GM12873 (cell line): ENCODE measurements at regions not wholly inside any gene's neighbourhood (a gene's known extent, or its start where the extent isn't known, plus 50 kb on each side); places are given as distances from the start of the nearest gene placed in this dataset.

Source experiments
- TF ChIP-seq, protein P1 (sequence below): IDR thresholded peaks from 2 replicates; pipeline ENCODE4 v1.5.1; 2012; ENCODE audit warnings: low read depth, mild to moderate bottlenecking, moderate library complexity, low read length, control low read depth; ENCODE audit not compliant: insufficient read depth; ENCODE audit errors: missing control alignments

DNA sequence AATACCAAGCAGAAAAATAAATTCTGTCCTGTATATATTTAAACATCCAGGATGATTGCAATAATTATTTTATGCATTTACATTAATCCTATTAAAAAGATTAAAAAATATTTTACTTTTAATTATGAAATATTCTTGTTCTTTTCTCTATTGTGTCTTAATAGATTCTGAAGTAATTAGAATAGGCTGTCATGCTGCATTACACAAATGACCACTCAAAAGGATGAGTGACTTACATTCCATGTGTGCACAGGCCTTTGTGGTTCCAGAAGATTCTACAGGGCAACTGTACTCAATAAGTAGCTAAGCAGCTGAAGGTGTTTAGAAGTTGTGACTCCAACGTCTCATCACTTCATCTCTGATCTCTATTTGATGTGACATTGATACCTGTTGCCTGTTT, 745.9 kb upstream of the CCDC179 start:
- TF ChIP-seq, protein P1, sequence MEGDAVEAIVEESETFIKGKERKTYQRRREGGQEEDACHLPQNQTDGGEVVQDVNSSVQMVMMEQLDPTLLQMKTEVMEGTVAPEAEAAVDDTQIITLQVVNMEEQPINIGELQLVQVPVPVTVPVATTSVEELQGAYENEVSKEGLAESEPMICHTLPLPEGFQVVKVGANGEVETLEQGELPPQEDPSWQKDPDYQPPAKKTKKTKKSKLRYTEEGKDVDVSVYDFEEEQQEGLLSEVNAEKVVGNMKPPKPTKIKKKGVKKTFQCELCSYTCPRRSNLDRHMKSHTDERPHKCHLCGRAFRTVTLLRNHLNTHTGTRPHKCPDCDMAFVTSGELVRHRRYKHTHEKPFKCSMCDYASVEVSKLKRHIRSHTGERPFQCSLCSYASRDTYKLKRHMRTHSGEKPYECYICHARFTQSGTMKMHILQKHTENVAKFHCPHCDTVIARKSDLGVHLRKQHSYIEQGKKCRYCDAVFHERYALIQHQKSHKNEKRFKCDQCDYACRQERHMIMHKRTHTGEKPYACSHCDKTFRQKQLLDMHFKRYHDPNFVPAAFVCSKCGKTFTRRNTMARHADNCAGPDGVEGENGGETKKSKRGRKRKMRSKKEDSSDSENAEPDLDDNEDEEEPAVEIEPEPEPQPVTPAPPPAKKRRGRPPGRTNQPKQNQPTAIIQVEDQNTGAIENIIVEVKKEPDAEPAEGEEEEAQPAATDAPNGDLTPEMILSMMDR: no peak

DNA sequence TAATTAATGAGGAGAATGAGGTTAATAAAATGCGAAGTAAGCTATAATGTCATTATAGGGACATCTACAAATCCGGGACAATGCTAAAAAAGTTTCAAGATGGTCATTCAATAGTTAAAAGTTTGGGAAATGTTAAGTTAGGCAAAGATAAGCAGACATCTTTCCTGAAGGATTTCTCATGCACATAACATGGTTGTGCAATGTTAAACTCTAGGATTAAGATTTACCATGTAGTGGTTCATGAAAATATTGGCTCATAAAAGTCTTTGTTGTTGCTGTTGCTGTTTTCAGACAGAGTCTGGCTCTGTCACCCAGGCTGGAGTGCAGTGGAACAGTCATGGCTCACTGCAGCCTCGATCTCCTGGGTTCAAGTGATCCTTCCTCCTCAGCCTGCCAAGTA, 751.5 kb upstream of the CCDC179 start:
- TF ChIP-seq, protein P1: no peak

DNA sequence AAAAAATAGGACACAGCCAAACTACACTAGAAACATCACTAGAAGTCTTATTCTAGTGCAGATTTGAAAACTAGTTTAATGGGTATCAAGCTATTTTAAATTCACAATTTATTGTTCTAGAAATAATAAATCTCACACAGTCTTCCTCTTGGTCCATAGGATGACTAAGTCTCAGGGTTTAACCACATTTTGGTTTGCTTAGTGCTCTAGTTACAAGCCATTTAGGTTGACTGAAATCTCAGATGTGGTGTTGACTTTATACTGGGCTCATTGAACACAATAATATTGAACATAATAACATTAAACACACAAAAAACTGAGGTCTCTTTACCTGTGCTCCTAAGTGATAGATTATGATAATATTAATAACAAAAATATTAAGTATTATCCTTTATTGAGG, 760.3 kb upstream of the CCDC179 start:
- TF ChIP-seq, protein P1: no peak

DNA sequence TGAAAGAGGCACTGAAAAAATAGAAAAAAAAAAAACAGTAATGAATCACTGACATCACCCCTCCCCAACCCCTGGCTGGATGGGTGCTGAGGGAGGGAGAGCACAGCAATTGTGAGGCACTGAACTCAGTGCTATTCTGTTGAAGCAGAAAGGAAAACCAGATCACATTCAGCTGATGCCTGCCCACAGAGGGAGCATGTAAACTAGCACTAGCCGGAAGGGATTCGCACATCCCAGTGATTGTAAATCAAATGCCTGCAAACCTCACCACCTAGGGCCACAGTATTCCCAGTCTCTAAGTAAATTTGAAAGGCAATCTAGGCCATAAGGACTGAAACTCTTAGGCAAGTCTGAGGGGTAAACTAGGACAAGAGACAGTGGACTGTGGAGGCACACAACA, 772.0 kb upstream of the CCDC179 start:
- TF ChIP-seq, protein P1: no peak

DNA sequence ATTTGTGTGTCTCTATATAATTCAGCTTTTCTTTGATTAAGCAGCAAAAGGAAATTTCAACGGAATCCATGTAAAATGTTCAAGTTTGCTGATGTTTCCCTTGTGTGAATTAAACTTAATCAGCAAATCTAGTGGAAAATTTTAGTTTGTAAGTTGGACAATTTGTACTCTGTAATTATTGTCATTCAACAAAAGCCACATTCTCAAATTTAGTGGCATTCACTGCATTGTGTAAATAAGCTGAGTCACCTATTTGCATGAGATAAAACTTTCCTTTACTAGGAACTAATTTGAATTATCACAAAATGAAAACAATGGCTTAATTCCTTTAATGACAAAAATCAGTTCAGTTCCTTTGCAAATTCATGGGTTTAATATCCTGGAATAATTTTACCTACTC, 784.2 kb upstream of the CCDC179 start:
- TF ChIP-seq, protein P1: no peak

DNA sequence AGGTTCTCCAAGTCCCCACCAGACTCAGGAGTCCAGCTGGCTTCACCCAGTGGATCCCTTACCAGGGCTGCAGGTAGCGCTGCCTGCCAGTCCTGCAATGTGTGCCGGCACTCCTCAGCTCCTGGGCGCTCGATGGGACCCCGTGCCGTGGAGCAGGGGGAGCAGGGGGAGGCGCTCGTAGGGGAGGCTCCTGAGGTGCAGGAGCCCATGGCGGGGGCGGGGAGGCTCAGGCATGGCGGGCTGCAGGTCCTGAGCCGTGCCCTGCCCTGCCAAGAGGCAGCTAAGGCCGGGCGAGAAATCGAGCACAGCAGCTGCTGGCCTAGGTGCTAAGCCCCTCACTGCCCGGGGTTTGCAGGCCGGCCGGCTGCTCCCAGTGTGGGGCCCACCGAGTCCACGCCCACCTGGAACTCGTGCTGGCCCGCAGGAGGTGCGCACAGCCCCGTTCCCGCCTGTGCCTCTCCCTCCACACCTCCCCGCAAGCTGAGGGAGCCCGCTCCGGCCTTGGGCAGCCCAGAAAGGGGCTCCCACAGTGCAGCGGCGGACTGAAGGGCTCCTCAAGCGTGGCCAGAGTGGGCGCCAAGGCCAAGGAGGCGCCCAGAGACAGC, 792.9 kb upstream of the CCDC179 start:
- TF ChIP-seq, protein P1: no peak

DNA sequence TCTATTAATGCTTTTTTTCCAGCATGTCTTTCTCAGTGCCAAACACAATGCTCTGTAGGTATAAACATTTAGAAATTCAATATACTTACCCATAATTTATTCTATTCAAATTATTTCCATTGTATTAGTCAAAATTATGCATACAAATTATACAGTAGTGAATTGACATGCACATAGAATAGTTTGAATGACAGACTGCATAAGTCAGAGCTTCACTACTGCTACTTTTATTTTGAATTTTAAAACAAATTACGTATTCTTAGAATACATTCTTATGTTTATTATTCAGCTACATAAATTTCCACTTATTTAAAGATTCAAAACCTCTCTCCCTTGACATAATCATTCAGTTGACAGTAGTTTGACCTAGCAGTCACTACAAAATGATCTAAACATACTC, 808.0 kb upstream of the CCDC179 start:
- TF ChIP-seq, protein P1: no peak
